HG03354 (cell line): ENCODE measurements at regions not wholly inside any gene's neighbourhood (a gene's known extent, or its start where the extent isn't known, plus 50 kb on each side); places are given as distances from the start of the nearest gene placed in this dataset.
"Not testable (repeated sequence)": the region's sequence is repeated elsewhere in the genome, so short reads cannot be mapped to it uniquely, and the experiment has no call there.

Experiments used
- ATAC-seq: cut with Tn5 transposase; IDR thresholded peaks from one replicate; pipeline ENCODE4 v1.9.1; 2021; ENCODE audit warnings: mild to moderate bottlenecking; ENCODE audit not compliant: unreplicated experiment, poor library complexity, severe bottlenecking

DNA sequence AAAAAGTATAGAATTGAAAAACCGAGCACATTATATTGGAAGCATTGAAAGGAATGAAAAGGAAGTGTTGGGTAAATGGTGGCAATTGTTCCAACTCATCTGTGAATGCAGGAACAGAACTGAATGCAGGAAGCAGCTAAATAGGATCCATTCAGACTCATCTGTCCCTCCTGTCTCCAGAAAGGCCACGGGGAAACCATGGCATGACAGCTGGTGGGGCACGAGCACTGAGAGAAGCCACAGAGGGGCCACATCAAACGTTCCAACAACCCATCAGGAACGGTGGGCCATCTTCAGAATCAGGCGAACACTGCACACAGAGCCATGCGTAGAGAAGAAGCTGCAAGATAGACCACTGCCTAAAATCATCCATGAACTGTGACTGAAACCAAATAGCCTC is 138.5 kb upstream of the SLC35G4 start:
- ATAC-seq = no peak

- ATAC-seq = no peak
Observed at GRCh38 chr18:11468617-11469016, 140.8 kb upstream of the SLC35G4 start.

- no peak for ATAC-seq
Observed at GRCh38 chr18:11468120-11468519, 141.3 kb upstream of the SLC35G4 start.

- no peak for ATAC-seq
Observed at GRCh38 chr18:11467611-11468010, 141.8 kb upstream of the SLC35G4 start.

DNA sequence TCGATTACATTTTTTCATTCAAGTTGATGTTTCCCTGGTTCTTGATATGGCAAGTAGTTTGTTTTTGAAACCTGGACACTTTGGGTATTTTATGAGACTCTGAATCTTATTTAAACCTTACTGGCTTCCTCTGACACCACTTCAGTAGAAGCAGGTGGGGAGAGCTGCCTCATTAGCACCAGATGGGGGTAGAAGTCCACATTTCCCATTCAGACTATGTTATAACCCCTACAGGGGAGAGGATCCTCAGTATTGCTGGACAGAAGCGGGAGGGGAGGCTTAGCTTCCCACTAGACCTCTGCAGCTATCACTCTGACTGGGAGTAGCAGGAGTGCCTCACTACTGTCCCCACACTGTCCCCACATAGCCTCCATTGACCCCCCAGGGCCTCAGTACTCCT is 145.3 kb upstream of the SLC35G4 start:
- no peak for ATAC-seq

GRCh38 chr18:11458447-11458846 is 150.9 kb upstream of the SLC35G4 start:
- no peak for ATAC-seq

GRCh38 chr18:11457853-11458252 is 151.5 kb upstream of the SLC35G4 start:
- ATAC-seq = not testable (repeated sequence)

GRCh38 chr18:11454040-11454439 is 155.4 kb upstream of the SLC35G4 start:
- no peak for ATAC-seq

- not testable (repeated sequence) for ATAC-seq
Observed at GRCh38 chr18:11444169-11444568, 165.2 kb upstream of the SLC35G4 start.

DNA sequence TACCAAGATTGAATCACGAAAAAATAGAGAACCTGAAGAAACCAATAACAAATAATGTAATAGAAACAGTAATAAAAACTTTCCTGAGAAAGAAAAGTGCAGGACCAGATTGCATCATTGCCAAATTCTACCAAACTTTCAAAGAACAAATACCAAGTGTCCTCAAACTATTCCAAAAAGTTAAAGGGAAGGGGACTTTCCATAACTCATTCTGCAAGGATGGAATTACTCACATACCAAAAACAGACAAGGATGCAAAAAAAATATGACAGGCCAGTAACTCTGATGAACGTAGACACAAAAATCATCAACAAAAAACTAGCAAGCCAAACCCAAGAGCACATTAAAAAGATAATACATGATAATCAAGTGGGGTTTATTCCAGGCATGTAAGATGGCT is 172.3 kb upstream of the SLC35G4 start:
- ATAC-seq = no peak

GRCh38 chr18:11432360-11432811 is 177.0 kb upstream of the SLC35G4 start:
- ATAC-seq = no peak

GRCh38 chr18:11429876-11430275 is 179.5 kb upstream of the SLC35G4 start:
- ATAC-seq = no peak

GRCh38 chr18:11425211-11425610 is 184.2 kb upstream of the SLC35G4 start:
- ATAC-seq = no peak

GRCh38 chr18:11419338-11419737 is 190.1 kb upstream of the SLC35G4 start:
- no peak for ATAC-seq

- no peak for ATAC-seq
Observed at GRCh38 chr18:11412811-11413210, 196.6 kb upstream of the SLC35G4 start.

GRCh38 chr18:11411048-11411447 is 198.3 kb upstream of the SLC35G4 start:
- ATAC-seq = no peak

DNA sequence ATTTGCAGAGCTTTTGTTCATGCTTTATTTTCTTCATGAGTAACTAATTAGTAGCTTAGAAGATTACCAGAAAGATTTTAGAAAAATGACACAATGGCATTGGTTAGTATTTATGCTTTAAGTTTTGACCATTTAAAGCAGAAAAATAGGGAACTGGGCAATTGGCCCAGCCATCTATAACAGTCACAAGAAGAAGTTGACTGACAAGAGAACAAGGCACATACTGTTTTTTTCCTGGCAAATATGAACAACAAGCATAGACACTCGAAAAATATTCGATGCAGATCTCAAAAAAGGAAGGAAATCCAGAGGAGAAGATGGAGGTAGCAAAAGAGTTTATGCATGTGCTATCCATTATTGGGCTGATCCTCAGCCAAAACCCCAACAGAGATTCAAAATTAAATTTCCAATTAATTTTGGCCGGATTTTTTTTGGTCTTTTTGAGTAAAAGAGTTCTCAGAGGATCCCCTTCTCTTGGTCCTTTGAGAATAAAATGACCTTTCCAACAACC is 200.8 kb upstream of the SLC35G4 start:
- ATAC-seq = no peak

DNA sequence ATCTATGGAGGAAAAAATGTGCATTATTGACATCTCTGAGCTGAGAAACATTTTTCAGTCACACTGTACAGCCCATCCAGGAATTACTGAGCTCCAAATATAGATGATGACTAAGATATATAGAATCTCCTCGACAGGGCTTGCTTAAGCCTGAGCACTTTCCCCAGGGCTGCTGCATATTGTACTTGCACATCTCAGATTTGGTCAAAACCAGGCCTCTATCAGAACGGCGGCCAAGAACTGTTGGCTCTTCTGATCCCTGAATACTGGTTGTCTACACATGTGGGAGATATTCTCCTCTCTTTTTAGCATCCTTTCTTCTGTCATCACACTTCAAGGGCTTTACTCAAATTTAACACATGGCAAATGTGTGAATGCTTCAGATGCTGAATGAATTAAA is 201.5 kb upstream of the SLC35G4 start:
- no peak for ATAC-seq

GRCh38 chr18:11405804-11406203 is 203.6 kb upstream of the SLC35G4 start:
- no peak for ATAC-seq

DNA sequence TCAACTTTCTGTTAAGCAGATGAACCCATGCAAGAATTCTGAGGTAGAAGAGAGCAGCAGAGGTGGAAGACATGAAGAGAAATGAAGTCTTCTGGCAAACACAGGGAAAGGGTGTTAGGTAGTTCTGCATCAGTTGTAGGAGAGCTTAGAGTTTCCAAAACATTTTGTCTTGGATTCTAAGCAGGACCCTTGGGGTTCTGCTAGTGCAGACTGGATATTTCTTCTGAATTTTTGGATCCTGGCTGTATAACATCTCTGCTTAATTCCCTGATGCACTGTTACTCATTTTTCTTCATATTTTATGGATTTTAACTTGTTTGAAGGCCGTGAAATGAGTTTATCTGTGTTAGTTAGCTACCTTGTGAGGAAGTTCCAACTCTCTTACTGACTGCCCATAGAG is 208.7 kb upstream of the SLC35G4 start:
- no peak for ATAC-seq

GRCh38 chr18:11398625-11399024 is 210.8 kb upstream of the SLC35G4 start:
- ATAC-seq = no peak
